Naive thymus-derived CD4-positive, alpha-beta T cell (primary cell): ENCODE measurements at regions not wholly inside any gene's neighbourhood (a gene's known extent, or its start where the extent isn't known, plus 50 kb on each side); places are given as distances from the start of the nearest gene placed in this dataset.

ENCODE experiments used
- ATAC-seq: fragments of 150-1000 bp; cut with Tn5 transposase; 2 replicates; pipeline ENCODE4 v1.10.0; 2021; ENCODE audit warnings: mild to moderate bottlenecking, moderate library complexity
- CTCF ChIA-PET: fragments of 350-600 bp; sonication (Branson Sonifier 250); formaldehyde crosslinking; loops from one replicate; lab custom pipeline; 2021; ENCODE audit warnings: antibody characterized with exemption; lab: Charles Lee
- POLR2A ChIA-PET: fragments of 350-600 bp; sonication (Branson Sonifier 250); formaldehyde crosslinking; loops from one replicate; lab custom pipeline; 2021; ENCODE audit warnings: antibody characterized with exemption, inconsistent platforms; lab: Charles Lee
- DNase-seq, 9 donors: peaks; one replicate each; pipeline versions ENCODE4 v3.0.0 to v3.0.0-alpha.2; 2020 to 2022; ENCODE audit warnings: mixed read lengths in 1 of 9
- H3K27ac ChIP-seq: one replicate; pipeline ENCODE4 v1.7.0; 2013; ENCODE audit warnings: mild to moderate bottlenecking, low read depth, low read length, moderate library complexity
- H3K27me3 ChIP-seq, 2 donors: one replicate each; pipeline ENCODE4 v1.7.0; 2013; ENCODE audit warnings: low read length in 2 of 2, mild to moderate bottlenecking in 2 of 2, moderate library complexity in 2 of 2; ENCODE audit not compliant: control insufficient read depth in 2 of 2, insufficient read depth in 2 of 2
- H3K36me3 ChIP-seq, 3 experiments: 1 replicate in 2 of 3; 2 replicates in 1 of 3; pipeline ENCODE4 v1.7.0; 2013; ENCODE audit warnings: low read length in 3 of 3, mild to moderate bottlenecking in 3 of 3, moderate library complexity in 1 of 3; ENCODE audit not compliant: insufficient read depth in 3 of 3, control insufficient read depth in 2 of 3
- H3K4me1 ChIP-seq, 2 donors: one replicate each; pipeline ENCODE4 v1.7.0; 2013; ENCODE audit warnings: low read length in 2 of 2, mild to moderate bottlenecking in 2 of 2, moderate library complexity in 1 of 2; ENCODE audit not compliant: control insufficient read depth in 2 of 2, insufficient read depth in 2 of 2
- H3K4me3 ChIP-seq: 2 replicates; pipeline ENCODE4 v1.7.0; 2013; ENCODE audit warnings: mild to moderate bottlenecking, low read length
- H3K9me3 ChIP-seq, 3 experiments: 1 replicate in 2 of 3; 2 replicates in 1 of 3; pipeline ENCODE4 v1.7.0; 2013; ENCODE audit warnings: low read length in 3 of 3; ENCODE audit not compliant: control insufficient read depth in 2 of 3
- H3K27ac Mint-ChIP-seq, 9 donors: one replicate each; pipeline ENCODE4 v1.8.0; 2020 to 2022; ENCODE audit warnings: mixed read lengths in 9 of 9, mild to moderate bottlenecking in 8 of 9, moderate library complexity in 5 of 9, inconsistent platforms in 2 of 9
- H3K27me3 Mint-ChIP-seq, 5 donors: one replicate each; pipeline ENCODE4 v1.8.0; 2021 to 2022; ENCODE audit warnings: mixed read lengths in 5 of 5, mild to moderate bottlenecking in 1 of 5
- H3K36me3 Mint-ChIP-seq, 5 donors: one replicate each; pipeline ENCODE4 v1.8.0; 2020 to 2022; ENCODE audit warnings: mixed read lengths in 5 of 5, mild to moderate bottlenecking in 3 of 5, inconsistent platforms in 1 of 5
- H3K4me1 Mint-ChIP-seq, 7 donors: one replicate each; pipeline ENCODE4 v1.8.0; 2020 to 2022; ENCODE audit warnings: mixed read lengths in 7 of 7, mild to moderate bottlenecking in 3 of 7, inconsistent platforms in 1 of 7
- H3K4me3 Mint-ChIP-seq, 10 donors: one replicate each; pipeline ENCODE4 v1.8.0; 2020 to 2022; ENCODE audit warnings: mild to moderate bottlenecking in 10 of 10, mixed read lengths in 10 of 10, moderate library complexity in 6 of 10, inconsistent platforms in 2 of 10
- H3K9me3 Mint-ChIP-seq, 11 donors: one replicate each; pipeline ENCODE4 v1.8.0; 2020 to 2022; ENCODE audit warnings: mixed read lengths in 11 of 11, mild to moderate bottlenecking in 4 of 11, inconsistent platforms in 1 of 11, moderate library complexity in 1 of 11
- intact Hi-C, 2 donors: fragments of 100-400 bp; cut with micrococcal nuclease; formaldehyde crosslinking; loops; one replicate each; pipeline ENCODE4 v1.15.1; 2023

DNA sequence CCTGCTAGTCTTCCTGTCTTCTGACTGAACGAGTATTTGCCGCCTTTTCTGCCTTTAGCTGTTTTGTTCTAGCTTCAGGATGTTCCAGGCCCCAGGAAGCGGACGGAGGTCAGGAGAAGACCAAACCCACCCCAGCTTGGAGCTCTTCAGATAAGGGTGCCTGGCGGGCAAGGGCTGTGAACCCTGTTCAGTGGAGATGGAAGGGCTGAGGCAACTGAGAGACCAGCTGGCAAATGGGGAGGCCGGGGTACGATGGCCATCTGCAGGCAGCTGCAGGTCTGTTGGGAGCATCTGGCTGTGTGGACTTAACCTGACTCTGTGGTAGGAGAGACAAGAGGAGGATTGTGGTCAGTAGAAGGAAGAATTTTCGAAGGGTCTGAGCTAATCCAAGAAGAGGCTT is 95.6 kb downstream of the CHST1 start:
- ChIA-PET POLR2A (no interaction called here), CTCF (no interaction called here)
- Histone ChIP-seq H3K4me3 (no peak overlapping the region), H3K36me3 (no peaks in the 10 kb centered on the region), H3K4me1 (no peaks in the 10 kb centered on the region), H3K9me3 (no peaks in the 10 kb centered on the region), H3K27ac (no peak overlapping the region), H3K27me3 (no peaks in the 10 kb centered on the region)
- H3K27ac Mint-ChIP-seq: no peak overlapping the region
- no peak overlapping the region for H3K4me3 Mint-ChIP-seq
- no peaks in the 10 kb centered on the region for H3K4me1 Mint-ChIP-seq
- no peaks in the 10 kb centered on the region for H3K9me3 Mint-ChIP-seq
- ATAC-seq (no peak), DNase-seq (no peak)
- no peaks in the 10 kb centered on the region for H3K36me3 Mint-ChIP-seq
- peaks cover 0 to 20% (median 9%) of the 10 kb centered on the region in 5 donors for H3K27me3 Mint-ChIP-seq
- intact Hi-C loops: no loop called here

DNA sequence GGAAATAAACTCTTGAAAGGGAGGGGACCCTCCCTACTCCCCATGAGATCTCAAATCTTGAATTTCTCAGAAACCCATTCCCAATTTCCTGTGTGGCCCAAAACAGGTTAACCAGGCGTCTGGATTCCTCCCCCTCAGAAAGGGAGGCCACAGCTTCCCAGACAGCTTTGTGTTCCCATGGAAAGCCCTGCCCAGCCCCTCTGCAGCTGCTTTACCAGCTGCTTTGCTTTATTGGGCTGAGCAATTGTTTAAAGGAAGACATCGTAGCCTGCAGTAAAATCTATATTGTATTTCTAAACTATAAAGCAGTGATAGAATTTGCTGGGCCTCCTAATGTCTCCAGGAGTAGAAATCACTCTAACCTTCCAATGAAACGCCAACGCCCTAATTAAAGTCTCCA is 97.4 kb downstream of the CHST1 start:
- Mint-ChIP-seq H3K27ac (no peak overlapping the region), H3K4me3 (no peak overlapping the region), H3K36me3 (no peaks in the 10 kb centered on the region), H3K27me3 (peaks cover 0 to 14% (median 9%) of the 10 kb centered on the region in 5 donors), H3K9me3 (no peaks in the 10 kb centered on the region), H3K4me1 (no peaks in the 10 kb centered on the region)
- ChIA-PET CTCF (no interaction called here), POLR2A (no interaction called here)
- Histone ChIP-seq H3K27me3 (no peaks in the 10 kb centered on the region), H3K9me3 (no peaks in the 10 kb centered on the region), H3K36me3 (no peaks in the 10 kb centered on the region), H3K27ac (no peak overlapping the region), H3K4me3 (no peak overlapping the region), H3K4me1 (no peaks in the 10 kb centered on the region)
- no peak for ATAC-seq
- DNase-seq: no peak
- intact Hi-C loops: no loop called here

DNA sequence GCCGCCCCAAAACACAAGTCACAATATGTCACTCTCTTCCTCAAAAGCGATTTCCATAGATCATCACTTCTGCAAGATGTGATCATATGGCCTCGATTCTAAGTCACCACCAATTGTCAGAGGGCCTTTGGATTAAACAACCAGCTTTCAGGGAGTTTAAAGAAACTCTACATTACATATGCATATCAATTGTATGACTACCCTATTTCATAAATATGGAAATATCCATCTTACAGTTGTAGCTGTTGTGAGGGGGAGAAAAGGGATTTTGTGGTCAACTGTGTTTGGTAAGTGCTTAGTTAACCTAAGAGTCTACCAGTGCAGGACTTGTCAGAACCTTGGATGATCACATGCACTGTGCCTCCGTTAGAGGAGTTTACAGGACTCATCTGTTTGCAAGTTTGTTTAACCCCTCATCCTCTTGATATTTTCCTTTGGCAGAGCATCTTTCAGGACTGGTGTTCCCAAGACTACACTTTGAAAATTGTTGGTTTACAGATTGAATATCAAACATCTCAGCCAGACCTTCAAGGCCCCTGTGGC is 99.9 kb downstream of the CHST1 start:
- Mint-ChIP-seq H3K27ac (no peak overlapping the region), H3K27me3 (peaks cover 0 to 14% (median 8%) of the 10 kb centered on the region in 5 donors), H3K9me3 (no peaks in the 10 kb centered on the region), H3K4me1 (no peaks in the 10 kb centered on the region), H3K4me3 (no peak overlapping the region), H3K36me3 (no peaks in the 10 kb centered on the region)
- H3K9me3 ChIP-seq: no peaks in the 10 kb centered on the region
- H3K27ac ChIP-seq: no peak overlapping the region
- no peaks in the 10 kb centered on the region for H3K36me3 ChIP-seq
- H3K4me1 ChIP-seq: no peaks in the 10 kb centered on the region
- no peaks in the 10 kb centered on the region for H3K27me3 ChIP-seq
- ChIA-PET POLR2A (no interaction called here), CTCF (no interaction called here)
- DNase-seq: no peak
- H3K4me3 ChIP-seq: no peak overlapping the region
- no peak for ATAC-seq
- intact Hi-C loops: no loop called here

DNA sequence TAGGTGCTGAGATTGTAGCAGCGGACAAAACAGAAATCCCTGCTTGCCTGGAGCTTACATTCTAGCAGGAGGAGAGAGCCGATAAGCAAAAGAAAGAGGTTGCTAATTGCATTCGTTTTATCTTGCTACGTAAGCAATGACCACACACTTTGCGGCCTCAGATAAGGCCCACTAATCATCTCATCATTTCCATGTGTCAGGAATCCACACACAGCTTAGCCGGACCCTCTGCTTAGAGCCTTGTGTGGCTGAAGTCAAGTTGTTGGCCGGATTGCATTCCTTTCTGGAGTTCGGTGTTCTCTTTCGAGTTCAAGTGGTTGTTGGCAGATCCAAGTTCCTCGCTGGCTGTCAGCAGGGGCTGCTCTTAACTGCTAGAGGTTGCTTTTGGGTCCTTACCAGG is 101.6 kb downstream of the CHST1 start:
- ATAC-seq (no peak), DNase-seq (no peak)
- H3K27me3 Mint-ChIP-seq: peaks cover 0 to 20% (median 5%) of the 10 kb centered on the region in 5 donors
- Histone ChIP-seq H3K27ac (no peak overlapping the region), H3K4me1 (no peaks in the 10 kb centered on the region), H3K36me3 (no peaks in the 10 kb centered on the region), H3K4me3 (no peak overlapping the region), H3K27me3 (no peaks in the 10 kb centered on the region), H3K9me3 (no peaks in the 10 kb centered on the region)
- intact Hi-C loops: no loop called here
- peaks cover 0 to 2% (median 0%) of the 10 kb centered on the region in 7 donors for H3K4me1 Mint-ChIP-seq
- H3K36me3 Mint-ChIP-seq: no peaks in the 10 kb centered on the region
- CTCF ChIA-PET: no interaction called here
- POLR2A ChIA-PET: no interaction called here
- no peaks in the 10 kb centered on the region for H3K9me3 Mint-ChIP-seq
- no peak overlapping the region for H3K4me3 Mint-ChIP-seq
- H3K27ac Mint-ChIP-seq: no peak overlapping the region

DNA sequence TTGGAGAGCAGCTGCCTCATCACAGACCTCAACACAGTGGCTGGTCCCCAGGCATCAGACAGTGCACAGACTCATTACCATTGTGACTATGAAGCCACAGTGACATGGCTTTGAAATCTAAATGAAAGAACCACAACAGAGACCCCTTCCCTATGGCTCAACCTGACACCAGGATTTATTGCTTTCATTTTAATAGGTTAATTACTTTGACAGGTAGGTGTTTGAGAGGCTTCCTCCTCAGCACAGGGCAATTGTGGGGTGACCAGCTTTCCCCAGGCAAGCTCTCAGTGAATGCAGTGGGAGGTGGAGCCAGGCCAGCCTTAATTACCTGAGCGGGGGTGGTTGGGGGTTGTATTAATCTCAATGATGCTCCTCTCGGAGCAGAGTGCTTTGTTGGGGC is 102.3 kb downstream of the CHST1 start:
- POLR2A ChIA-PET: no interaction called here
- CTCF ChIA-PET: no interaction called here

DNA sequence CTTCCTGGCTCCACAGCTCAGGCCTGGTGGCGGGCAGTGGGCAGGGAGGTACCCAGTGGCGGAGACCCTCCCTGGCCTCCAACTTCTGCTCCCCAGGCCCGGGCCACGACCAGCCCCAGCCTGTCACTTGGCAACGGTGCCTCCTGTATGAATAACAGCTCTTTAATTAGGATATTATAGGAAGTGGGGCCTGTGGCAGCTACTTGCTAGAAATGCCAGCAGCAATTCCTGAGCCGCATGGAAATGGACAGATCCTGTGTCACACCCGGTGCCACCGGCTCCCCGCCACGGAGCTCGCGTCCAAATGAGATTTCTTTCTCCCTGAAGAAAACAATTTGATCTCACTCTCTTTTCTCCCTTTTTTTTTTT is 104.5 kb downstream of the CHST1 start:
- Histone ChIP-seq H3K36me3 (no peaks in the 10 kb centered on the region), H3K27me3 (no peaks in the 10 kb centered on the region), H3K4me1 (no peaks in the 10 kb centered on the region), H3K4me3 (no peak overlapping the region), H3K9me3 (no peaks in the 10 kb centered on the region), H3K27ac (no peak overlapping the region)
- ATAC-seq (no peak), DNase-seq (no peak)
- no peak overlapping the region for H3K27ac Mint-ChIP-seq
- peaks cover 0 to 4% (median 0%) of the 10 kb centered on the region in 5 donors for H3K36me3 Mint-ChIP-seq
- intact Hi-C loops: no loop called here
- peaks cover 0 to 4% (median 0%) of the 10 kb centered on the region in 7 donors for H3K4me1 Mint-ChIP-seq
- peaks cover 0 to 7% (median 3%) of the 10 kb centered on the region in 11 donors for H3K9me3 Mint-ChIP-seq
- POLR2A ChIA-PET: interaction anchor here (0.5 kb wide), 1 partner anchor 23 kb away, joined by 3 read pairs; no protein-coding TSS in a partner anchor
- CTCF ChIA-PET: no interaction called here
- peaks cover 0 to 31% (median 18%) of the 10 kb centered on the region in 5 donors for H3K27me3 Mint-ChIP-seq
- no peak overlapping the region for H3K4me3 Mint-ChIP-seq

More for the DNA sequence above, 102.3 kb downstream of the CHST1 start:
- Mint-ChIP-seq H3K27me3 (peaks cover 0 to 20% (median 5%) of the 10 kb centered on the region in 5 donors), H3K27ac (no peak overlapping the region), H3K9me3 (no peaks in the 10 kb centered on the region), H3K36me3 (no peaks in the 10 kb centered on the region), H3K4me1 (peaks cover 0 to 2% (median 0%) of the 10 kb centered on the region in 7 donors), H3K4me3 (no peak overlapping the region)
- Histone ChIP-seq H3K36me3 (no peaks in the 10 kb centered on the region), H3K4me1 (no peaks in the 10 kb centered on the region), H3K4me3 (no peak overlapping the region), H3K9me3 (no peaks in the 10 kb centered on the region), H3K27me3 (no peaks in the 10 kb centered on the region), H3K27ac (no peak overlapping the region)
- intact Hi-C loops: no loop called here
- DNase-seq: no peak
- no peak for ATAC-seq

DNA sequence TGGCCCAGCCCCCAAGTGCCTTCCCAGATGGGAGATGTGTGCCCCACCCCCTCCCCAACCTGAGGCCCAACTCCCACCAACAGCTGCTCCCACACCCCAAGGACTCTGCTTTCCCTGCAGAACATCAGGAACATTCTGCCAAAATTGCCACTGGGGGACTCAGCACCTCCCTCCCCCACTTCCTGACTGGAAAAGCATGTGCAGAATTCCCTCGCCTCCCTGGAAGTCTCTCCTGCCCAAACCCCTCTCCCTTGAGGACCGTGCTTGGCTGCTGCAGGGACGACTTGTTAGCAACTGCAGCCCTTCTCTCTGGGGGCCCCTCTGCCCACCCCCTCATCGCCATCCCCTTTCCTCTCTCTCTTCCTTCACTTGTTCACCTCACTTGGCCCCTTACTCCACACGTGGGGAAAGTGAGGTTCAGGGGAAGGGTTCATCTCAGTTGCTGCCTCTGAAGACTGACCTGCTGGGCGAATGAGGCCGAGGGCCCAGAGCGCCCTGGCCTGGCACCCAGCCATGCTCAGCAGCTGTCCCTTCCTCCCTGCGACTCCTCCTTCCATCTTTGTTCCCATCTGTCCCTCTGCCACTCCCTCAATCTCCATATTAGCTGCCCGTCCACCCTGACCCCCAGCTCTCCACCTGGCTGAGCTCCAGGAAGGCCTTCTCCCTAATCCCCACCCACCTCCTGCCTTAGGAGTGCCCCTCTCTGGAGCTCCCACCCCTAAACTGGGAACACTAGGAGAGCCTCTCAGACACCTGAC is 105.1 kb downstream of the CHST1 start:
- Mint-ChIP-seq H3K36me3 (peaks cover 0 to 4% (median 0%) of the 10 kb centered on the region in 5 donors), H3K9me3 (peaks cover 0 to 7% (median 3%) of the 10 kb centered on the region in 11 donors), H3K27me3 (peaks cover 0 to 32% (median 18%) of the 10 kb centered on the region in 5 donors), H3K4me3 (no peak overlapping the region), H3K27ac (no peak overlapping the region), H3K4me1 (peaks cover 0 to 4% (median 0%) of the 10 kb centered on the region in 7 donors)
- no peaks in the 10 kb centered on the region for H3K27me3 ChIP-seq
- intact Hi-C loops: no loop called here
- H3K4me1 ChIP-seq: no peaks in the 10 kb centered on the region
- no peak overlapping the region for H3K27ac ChIP-seq
- ChIA-PET CTCF (no interaction called here), POLR2A (interaction anchor here (0.5 kb wide), 1 partner anchor 23 kb away, joined by 3 read pairs; no protein-coding TSS in a partner anchor)
- H3K9me3 ChIP-seq: no peaks in the 10 kb centered on the region
- DNase-seq (no peak), ATAC-seq (no peak)
- H3K4me3 ChIP-seq: no peak overlapping the region
- no peaks in the 10 kb centered on the region for H3K36me3 ChIP-seq
